GM12878 (cell line): ENCODE measurements at regions not wholly inside any gene's neighbourhood (a gene's known extent, or its start where the extent isn't known, plus 50 kb on each side); places are given as distances from the start of the nearest gene placed in this dataset.
"Not testable (repeated sequence)": the region's sequence is repeated elsewhere in the genome, so short reads cannot be mapped to it uniquely, and the experiment has no call there.

ENCODE experiments used
- ATAC-seq: fragments of 200-7000 bp; cut with Tn5 transposase; 3 replicates; pipeline ENCODE4 v1.9.1; 2020; ENCODE audit warnings: mild to moderate bottlenecking, moderate library complexity
- BruUV-seq: library from RNA; stranded (reverse); fragments of 400-500 nt; replicated peaks from 2 replicates; lab custom pipeline; 2021; lab: Mats Ljungman, UMichigan
- CTCF ChIA-PET: fragments of 300-600 bp; sonication (Branson Sonifier 250); formaldehyde crosslinking; extraction: SDS; loops from one replicate; lab custom pipeline; 2021; ENCODE audit warnings: inconsistent platforms; lab: Yijun Ruan, JAX
- POLR2A ChIA-PET: fragments of 350-600 bp; formaldehyde crosslinking; extraction: SDS; loops from one replicate; lab custom pipeline; 2021; ENCODE audit warnings: inconsistent platforms; lab: Charles Lee
- RAD21 ChIA-PET: fragments of 300-600 bp; sonication (Branson Sonifier 250); formaldehyde crosslinking; loops from one replicate; lab custom pipeline; 2023; ENCODE audit warnings: antibody characterized with exemption; ENCODE audit not compliant: unreplicated experiment; lab: Charles Lee
- SMC1A ChIA-PET: fragments of 300-600 bp; sonication (Branson Sonifier 250); formaldehyde crosslinking; loops from one replicate; lab custom pipeline; 2023; ENCODE audit not compliant: unreplicated experiment, uncharacterized antibody; lab: Charles Lee
- DNase-seq: peaks from one replicate; pipeline ENCODE4 v3.0.0-alpha.2; 2011; ENCODE audit warnings: low read depth, low spot score
- FAIRE-seq: peaks from 3 replicates; lab custom pipeline; 2011; peaks lifted over from hg19 to GRCh38; lab: Jason Lieb, UNC
- H2AFZ ChIP-seq: 2 replicates; pipeline ENCODE4 v1.6.0; 2011; ENCODE audit warnings: low read depth, low read length, control low read depth; ENCODE audit not compliant: control insufficient read depth
- H3K27ac ChIP-seq: 2 replicates; pipeline ENCODE4 v1.5.1; 2011; ENCODE audit warnings: control low read depth; ENCODE audit not compliant: control insufficient read depth, insufficient read depth
- H3K27me3 ChIP-seq, 2 experiments: replicated peaks in 1 of 2; 2 replicates each; pipeline versions ENCODE4 v1.6.0 to v1.6.1; 2011; ENCODE audit warnings: low read length in 1 of 2; ENCODE audit not compliant: control insufficient read depth in 2 of 2, insufficient read depth in 2 of 2
- H3K36me3 ChIP-seq, 2 experiments: 2 replicates each; pipeline ENCODE4 v1.5.1; 2011; ENCODE audit warnings: low read length in 1 of 2; ENCODE audit not compliant: control insufficient read depth in 2 of 2, insufficient read depth in 2 of 2
- H3K4me1 ChIP-seq: 2 replicates; pipeline ENCODE4 v1.6.1; 2011; ENCODE audit warnings: mild to moderate bottlenecking, low read length, moderate library complexity, mixed read lengths; ENCODE audit not compliant: control insufficient read depth, insufficient read depth
- H3K4me2 ChIP-seq: 2 replicates; pipeline ENCODE4 v1.6.0; 2011; ENCODE audit warnings: control low read depth; ENCODE audit not compliant: control insufficient read depth, insufficient read depth
- H3K4me3 ChIP-seq: fragments of 200-600 bp; sonication (generic); 2 replicates; pipeline ENCODE4 v1.5.1; 2016
- H3K79me2 ChIP-seq: 2 replicates; pipeline ENCODE4 v1.6.0; 2011; ENCODE audit warnings: low read length; ENCODE audit not compliant: control insufficient read depth, insufficient read depth
- H3K9ac ChIP-seq: 2 replicates; pipeline ENCODE4 v1.8.0; 2011; ENCODE audit warnings: low read length, control low read depth, mixed read lengths; ENCODE audit not compliant: control insufficient read depth, insufficient read depth
- H3K9me3 ChIP-seq: replicated peaks from 3 replicates; pipeline ENCODE4 v1.5.1; 2011; ENCODE audit warnings: mild to moderate bottlenecking, low read length; ENCODE audit not compliant: control insufficient read depth, insufficient read depth
- H4K20me1 ChIP-seq: 2 replicates; pipeline ENCODE4 v1.6.0; 2011; ENCODE audit not compliant: control insufficient read depth, insufficient read depth
- BCLAF1 ChIP-seq: fragments of 450-650 bp; IDR thresholded peaks from 2 replicates; pipeline ENCODE4 v1.6.1; 2017; ENCODE audit warnings: antibody characterized with exemption, mild to moderate bottlenecking, moderate library complexity
- ETV6 ChIP-seq, 2 experiments: fragments of 450-650 bp in 1 of 2; IDR thresholded peaks in 1 of 2; conservative IDR thresholded peaks in 1 of 2; 2 replicates each; pipeline ENCODE4 v1.6.1; 2014; ENCODE audit warnings: antibody characterized with exemption in 1 of 2, borderline replicate concordance in 1 of 2, low read depth in 1 of 2, mild to moderate bottlenecking in 1 of 2, moderate library complexity in 1 of 2
- WGBS: methylation state at CpG from one replicate; pipeline ENCODE4 v1.1.6; 2016; ENCODE audit warnings: low lambda C conversion rate; ENCODE audit not compliant: insufficient replicate concordance, insufficient coverage; ENCODE audit errors: missing lambda C conversion rate; 5-methylcytosine and 5-hydroxymethylcytosine counted together
- in situ Hi-C: fragments of 300-500 bp; cut with MboI; formaldehyde crosslinking; loops from 9 replicates; pipeline ENCODE4 v1.14.3; 2018; ENCODE audit warnings: mixed read lengths
- intact Hi-C: fragments of 100-400 bp; cut with micrococcal nuclease; formaldehyde crosslinking; loops from one replicate; pipeline ENCODE4 v1.14.2; 2022; ENCODE audit not compliant: unreplicated experiment

- no peak for TF ChIP-seq BCLAF1
- no peak for TF ChIP-seq ETV6 (conservative IDR thresholded peaks at IDR 0.05 in 1 of 2, IDR thresholded peaks at IDR 0.05 in 1 of 2; ENCODE audit: borderline replicate concordance in 1 of 2, low read depth in 1 of 2)
Measured at GRCh38 chr20:25991051-25991755, 294.6 kb upstream of the ZNF337 start (continued).

GRCh38 chr20:25989686-25990085 lies 293.0 kb upstream of the ZNF337 start:
- H3K9me3 ChIP-seq, SMC1A ChIA-PET, intact Hi-C loops, H3K4me2 ChIP-seq, H3K27me3 ChIP-seq, H3K79me2 ChIP-seq, H3K4me3 ChIP-seq, FAIRE-seq, ATAC-seq, POLR2A ChIA-PET, H3K4me1 ChIP-seq, H3K9ac ChIP-seq, H2AFZ ChIP-seq, H3K27ac ChIP-seq, DNase-seq, CTCF ChIA-PET, BruUV-seq, H3K36me3 ChIP-seq, RAD21 ChIA-PET, H4K20me1 ChIP-seq: not testable (repeated sequence)
- 91% methylated on average over 11 of the region's 11 CpGs for WGBS
- in situ Hi-C loops, result loop anchor here (5.0 to 25.0 kb wide), 2 partner anchors 173 to 367 kb away; partner anchors contain the start of gene NANP
